ENCODE measurements at regions not wholly inside any gene's neighbourhood (a gene's known extent, or its start where the extent isn't known, plus 50 kb on each side); places are given as distances from the start of the nearest gene placed in this dataset.

- H3K4me1 ChIP-seq (ENCODE audit: control insufficient read depth, low read length): no peaks in the 10 kb centered on the region
- H3K36me3 ChIP-seq (ENCODE audit: control insufficient read depth, low read length): no peaks in the 10 kb centered on the region
- H3K27me3 ChIP-seq (ENCODE audit: control insufficient read depth, low read length): no peaks in the 10 kb centered on the region
- H3K9me2 ChIP-seq (replicated peaks; ENCODE audit: control insufficient read depth, low read length): no peaks in the 10 kb centered on the region
- no peaks in the 10 kb centered on the region for H3F3A ChIP-seq (ENCODE audit: control insufficient read depth, insufficient read depth)
- no peaks in the 10 kb centered on the region for H3K9me3 ChIP-seq (ENCODE audit: control insufficient read depth, insufficient read depth, low read length)
- H3K79me2 ChIP-seq (ENCODE audit: control insufficient read depth, low read length): no peaks in the 10 kb centered on the region
- no peak overlapping the region for H3K27ac ChIP-seq (ENCODE audit: low read depth, low read length)
- no peak for TF ChIP-seq CTCF (IDR thresholded peaks at IDR 0.05; ENCODE audit: low read depth, low read length, poor library complexity, severe bottlenecking)
- no peak for TF ChIP-seq EZH2phosphoT487 (IDR thresholded peaks at IDR 0.05; ENCODE audit: borderline replicate concordance, low read length)
- no peaks in the 10 kb centered on the region for H4K20me1 ChIP-seq (ENCODE audit: control insufficient read depth, insufficient read depth, low read depth, low read length)
- no peak overlapping the region for H3K4me2 ChIP-seq (ENCODE audit: low read length)
- no peak overlapping the region for H3K4me3 ChIP-seq (ENCODE audit: low read length)
Measured at GRCh38 chr6:54493138-54493537, 184.9 kb downstream of the TINAG start.

GRCh38 chr6:54503144-54503543, 194.9 kb downstream of the TINAG start:
- no peak overlapping the region for H3K4me3 ChIP-seq (ENCODE audit: low read length)
- no peak overlapping the region for H3K27ac ChIP-seq (ENCODE audit: low read depth, low read length)
- H3K79me2 ChIP-seq (ENCODE audit: control insufficient read depth, low read length): no peaks in the 10 kb centered on the region

GRCh38 chr6:54515013-54515412, 206.8 kb downstream of the TINAG start:
- H3K4me2 ChIP-seq (ENCODE audit: low read length): no peak overlapping the region
- H3K9me2 ChIP-seq (replicated peaks; ENCODE audit: control insufficient read depth, low read length): no peaks in the 10 kb centered on the region
- no peak overlapping the region for H3K27ac ChIP-seq (ENCODE audit: low read depth, low read length)
- no peak overlapping the region for H3K4me3 ChIP-seq (ENCODE audit: low read length)
- no peaks in the 10 kb centered on the region for H3F3A ChIP-seq (ENCODE audit: control insufficient read depth, insufficient read depth)
- no peaks in the 10 kb centered on the region for H3K9me3 ChIP-seq (ENCODE audit: control insufficient read depth, insufficient read depth, low read length)
- no peaks in the 10 kb centered on the region for H3K36me3 ChIP-seq (ENCODE audit: control insufficient read depth, low read length)
- H3K27me3 ChIP-seq (ENCODE audit: control insufficient read depth, low read length): no peaks in the 10 kb centered on the region
- no peaks in the 10 kb centered on the region for H3K79me2 ChIP-seq (ENCODE audit: control insufficient read depth, low read length)
- no peaks in the 10 kb centered on the region for H3K4me1 ChIP-seq (ENCODE audit: control insufficient read depth, low read length)
- H4K20me1 ChIP-seq (ENCODE audit: control insufficient read depth, insufficient read depth, low read depth, low read length): no peaks in the 10 kb centered on the region
- TF ChIP-seq CTCF (IDR thresholded peaks at IDR 0.05; ENCODE audit: low read depth, low read length, poor library complexity, severe bottlenecking) (no peak), EZH2phosphoT487 (IDR thresholded peaks at IDR 0.05; ENCODE audit: borderline replicate concordance, low read length) (no peak)

More at GRCh38 chr6:54503144-54503543, 194.9 kb downstream of the TINAG start:
- Histone ChIP-seq H3K27me3 (ENCODE audit: control insufficient read depth, low read length) (no peaks in the 10 kb centered on the region), H4K20me1 (ENCODE audit: control insufficient read depth, insufficient read depth, low read depth, low read length) (no peaks in the 10 kb centered on the region), H3K9me2 (replicated peaks; ENCODE audit: control insufficient read depth, low read length) (no peaks in the 10 kb centered on the region), H3K4me2 (ENCODE audit: low read length) (no peak overlapping the region), H3F3A (ENCODE audit: control insufficient read depth, insufficient read depth) (no peaks in the 10 kb centered on the region), H3K36me3 (ENCODE audit: control insufficient read depth, low read length) (no peaks in the 10 kb centered on the region), H3K9me3 (ENCODE audit: control insufficient read depth, insufficient read depth, low read length) (no peaks in the 10 kb centered on the region), H3K4me1 (ENCODE audit: control insufficient read depth, low read length) (no peaks in the 10 kb centered on the region)
- TF ChIP-seq EZH2phosphoT487 (IDR thresholded peaks at IDR 0.05; ENCODE audit: borderline replicate concordance, low read length): no peak
- no peak for TF ChIP-seq CTCF (IDR thresholded peaks at IDR 0.05; ENCODE audit: low read depth, low read length, poor library complexity, severe bottlenecking)

DNA sequence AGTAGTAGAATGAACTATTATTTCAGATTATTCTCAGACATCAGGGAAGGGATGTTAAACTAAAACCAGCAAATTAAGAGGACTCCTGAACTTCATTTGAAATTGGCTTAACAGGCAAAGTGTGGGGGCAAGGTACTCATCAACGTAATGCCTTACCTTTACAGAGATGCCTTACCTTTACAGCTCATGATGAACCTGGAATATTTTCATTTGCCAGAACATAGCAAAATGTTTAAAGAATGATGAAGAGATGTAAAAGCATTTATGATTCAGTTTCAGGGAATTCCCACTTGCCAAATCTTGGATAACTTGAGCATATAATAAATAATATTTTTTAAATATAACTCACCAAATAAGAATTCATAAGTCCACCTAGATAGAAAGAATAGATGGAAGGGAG, 207.5 kb downstream of the TINAG start:
- Histone ChIP-seq H3K79me2 (ENCODE audit: control insufficient read depth, low read length) (no peaks in the 10 kb centered on the region), H3K9me2 (replicated peaks; ENCODE audit: control insufficient read depth, low read length) (no peaks in the 10 kb centered on the region), H3K4me2 (ENCODE audit: low read length) (no peak overlapping the region), H3K9me3 (ENCODE audit: control insufficient read depth, insufficient read depth, low read length) (no peaks in the 10 kb centered on the region), H3K4me1 (ENCODE audit: control insufficient read depth, low read length) (no peaks in the 10 kb centered on the region), H3K27ac (ENCODE audit: low read depth, low read length) (no peak overlapping the region), H3F3A (ENCODE audit: control insufficient read depth, insufficient read depth) (no peaks in the 10 kb centered on the region), H3K4me3 (ENCODE audit: low read length) (no peak overlapping the region), H3K36me3 (ENCODE audit: control insufficient read depth, low read length) (no peaks in the 10 kb centered on the region), H3K27me3 (ENCODE audit: control insufficient read depth, low read length) (no peaks in the 10 kb centered on the region), H4K20me1 (ENCODE audit: control insufficient read depth, insufficient read depth, low read depth, low read length) (no peaks in the 10 kb centered on the region)
- TF ChIP-seq EZH2phosphoT487 (IDR thresholded peaks at IDR 0.05; ENCODE audit: borderline replicate concordance, low read length): no peak
- no peak for TF ChIP-seq CTCF (IDR thresholded peaks at IDR 0.05; ENCODE audit: low read depth, low read length, poor library complexity, severe bottlenecking)

Data from DOHH2 (cell line).